ENCODE measurements at regions not wholly inside any gene's neighbourhood (a gene's known extent, or its start where the extent isn't known, plus 50 kb on each side); places are given as distances from the start of the nearest gene placed in this dataset.
"Not testable (repeated sequence)": the region's sequence is repeated elsewhere in the genome, so short reads cannot be mapped to it uniquely, and the experiment has no call there.

DNA sequence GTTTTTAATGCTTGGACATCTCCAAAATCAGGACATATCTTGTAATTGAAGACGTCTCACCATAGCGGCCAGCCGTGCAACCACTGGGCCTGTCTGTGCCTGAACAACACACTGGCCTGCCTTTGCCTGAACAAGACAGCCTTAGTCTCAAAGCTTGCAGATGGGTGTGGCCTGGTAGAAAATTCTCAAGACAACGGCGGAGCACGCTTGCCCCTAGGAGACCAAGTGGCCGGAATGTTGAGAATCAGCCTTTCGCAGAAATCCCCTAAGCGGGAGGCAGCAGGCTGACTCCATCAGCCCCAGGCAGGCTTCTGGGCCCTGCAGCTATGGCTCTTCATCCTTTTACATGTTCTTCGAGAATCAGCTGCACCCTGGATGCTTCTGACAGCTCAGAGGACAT is 98.0 kb upstream of the C1orf174 start:
- ATAC-seq (ENCODE audit: insufficient number of reproducible peaks, low FRiP score, low read depth) (no peak), DNase-seq (ENCODE audit: low spot score) (no peak)
- H3K4me1 ChIP-seq (ENCODE audit: control insufficient read depth in 1 of 2, low read depth in 2 of 2), result no peaks in the 10 kb centered on the region
- H3K27me3 ChIP-seq (replicated peaks; ENCODE audit: insufficient read depth), result no peaks in the 10 kb centered on the region
- no peaks in the 10 kb centered on the region for H3K36me3 ChIP-seq
- no peak overlapping the region for H3K4me3 ChIP-seq
- no peak overlapping the region for H3K27ac ChIP-seq
- H3K9me3 ChIP-seq, result no peaks in the 10 kb centered on the region
- TF ChIP-seq, protein P1, sequence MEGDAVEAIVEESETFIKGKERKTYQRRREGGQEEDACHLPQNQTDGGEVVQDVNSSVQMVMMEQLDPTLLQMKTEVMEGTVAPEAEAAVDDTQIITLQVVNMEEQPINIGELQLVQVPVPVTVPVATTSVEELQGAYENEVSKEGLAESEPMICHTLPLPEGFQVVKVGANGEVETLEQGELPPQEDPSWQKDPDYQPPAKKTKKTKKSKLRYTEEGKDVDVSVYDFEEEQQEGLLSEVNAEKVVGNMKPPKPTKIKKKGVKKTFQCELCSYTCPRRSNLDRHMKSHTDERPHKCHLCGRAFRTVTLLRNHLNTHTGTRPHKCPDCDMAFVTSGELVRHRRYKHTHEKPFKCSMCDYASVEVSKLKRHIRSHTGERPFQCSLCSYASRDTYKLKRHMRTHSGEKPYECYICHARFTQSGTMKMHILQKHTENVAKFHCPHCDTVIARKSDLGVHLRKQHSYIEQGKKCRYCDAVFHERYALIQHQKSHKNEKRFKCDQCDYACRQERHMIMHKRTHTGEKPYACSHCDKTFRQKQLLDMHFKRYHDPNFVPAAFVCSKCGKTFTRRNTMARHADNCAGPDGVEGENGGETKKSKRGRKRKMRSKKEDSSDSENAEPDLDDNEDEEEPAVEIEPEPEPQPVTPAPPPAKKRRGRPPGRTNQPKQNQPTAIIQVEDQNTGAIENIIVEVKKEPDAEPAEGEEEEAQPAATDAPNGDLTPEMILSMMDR (IDR thresholded peaks at IDR 0.05), result no peak

DNA sequence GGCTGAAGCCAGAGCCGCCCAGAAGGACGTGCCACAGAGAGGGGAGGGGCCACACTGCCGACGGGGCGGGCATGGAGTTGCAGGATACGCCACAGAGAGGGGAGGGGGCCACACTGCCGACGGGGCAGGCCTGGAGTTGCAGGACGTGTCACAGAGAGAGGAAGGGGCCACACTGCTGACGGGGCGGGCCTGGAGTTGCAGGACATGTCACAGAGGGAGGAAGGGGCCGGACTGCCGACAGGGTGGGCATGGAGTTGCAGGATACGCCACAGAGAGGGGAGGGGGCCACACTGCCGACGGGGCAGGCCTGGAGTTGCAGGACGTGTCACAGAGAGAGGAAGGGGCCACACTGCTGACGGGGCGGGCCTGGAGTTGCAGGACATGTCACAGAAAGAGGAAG is 99.4 kb upstream of the C1orf174 start:
- not testable (repeated sequence) for H3K27me3 ChIP-seq (replicated peaks; ENCODE audit: insufficient read depth); H3K4me3 ChIP-seq; ATAC-seq (ENCODE audit: insufficient number of reproducible peaks, low FRiP score, low read depth); H3K4me1 ChIP-seq (ENCODE audit: control insufficient read depth in 1 of 2, low read depth in 2 of 2); H3K27ac ChIP-seq; H3K36me3 ChIP-seq; H3K9me3 ChIP-seq; DNase-seq (ENCODE audit: low spot score)

DNA sequence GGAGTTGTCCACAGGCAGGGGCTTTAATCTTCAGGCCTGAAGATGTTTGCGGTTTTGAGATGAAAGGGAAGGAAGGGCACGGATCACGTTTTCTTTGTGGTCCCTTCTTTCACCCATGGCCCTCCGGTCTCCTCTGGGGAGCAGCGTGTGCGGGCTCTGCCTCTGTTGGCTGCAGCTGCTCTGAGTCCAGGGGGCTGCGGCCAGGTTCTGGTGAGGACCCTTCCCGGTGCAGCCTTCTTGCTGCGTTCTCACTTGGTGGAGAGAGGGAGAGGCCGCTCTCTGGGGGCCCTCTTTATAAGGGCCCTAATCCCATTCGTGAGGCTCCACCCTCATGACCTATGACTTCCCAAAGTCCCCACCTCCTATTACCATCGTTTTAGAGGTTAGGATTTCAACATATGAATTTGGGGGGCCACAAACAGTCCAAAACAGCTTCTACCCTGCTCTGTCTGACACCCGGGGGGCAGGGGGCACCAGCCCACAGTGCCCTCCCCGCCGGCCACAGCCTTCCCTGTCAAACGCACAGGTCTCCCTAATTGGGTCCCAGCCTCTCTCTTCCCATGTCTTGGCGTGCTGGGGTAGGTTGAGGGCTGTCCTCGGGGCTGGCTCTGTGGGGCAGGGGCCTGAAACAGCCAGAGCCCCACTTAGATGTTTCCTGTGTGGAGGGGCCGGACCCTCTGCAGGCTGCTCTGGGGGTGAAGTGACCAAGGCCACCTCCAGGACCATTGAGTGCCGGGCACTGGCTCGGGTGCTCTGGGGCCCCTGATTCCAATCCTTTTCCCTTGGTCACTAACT is 100.1 kb upstream of the C1orf174 start:
- H3K4me1 ChIP-seq (ENCODE audit: control insufficient read depth in 1 of 2, low read depth in 2 of 2), result no peaks in the 10 kb centered on the region
- H3K27me3 ChIP-seq (replicated peaks; ENCODE audit: insufficient read depth), result no peaks in the 10 kb centered on the region
- no peak overlapping the region for H3K27ac ChIP-seq
- H3K9me3 ChIP-seq, result no peaks in the 10 kb centered on the region
- H3K4me3 ChIP-seq, result no peak overlapping the region
- DNase-seq (ENCODE audit: low spot score), result no peak
- H3K36me3 ChIP-seq, result no peaks in the 10 kb centered on the region
- no peak for ATAC-seq (ENCODE audit: insufficient number of reproducible peaks, low FRiP score, low read depth)
- TF ChIP-seq, protein P1 (IDR thresholded peaks at IDR 0.05), result no peak

DNA sequence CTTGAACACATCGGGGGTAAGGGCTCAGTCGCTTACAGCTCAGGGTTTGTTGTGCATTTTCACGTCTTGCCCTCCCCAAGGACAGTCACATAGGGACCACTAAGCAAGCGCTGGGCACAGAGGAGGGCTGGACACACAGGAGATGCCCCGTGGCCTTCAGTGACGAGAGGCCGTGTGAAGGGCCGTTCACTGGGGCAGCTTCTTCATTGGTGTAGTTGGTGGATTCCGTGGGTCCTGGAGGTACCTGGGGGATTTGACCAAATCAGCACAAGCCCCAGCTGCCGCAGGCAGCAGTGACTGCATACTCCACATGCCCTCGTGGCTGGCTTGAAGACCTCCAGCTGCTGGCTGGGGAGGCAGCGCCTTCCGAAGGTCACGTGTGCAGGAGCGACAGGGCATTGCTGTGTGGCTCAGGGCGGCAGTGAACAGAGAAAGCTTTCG is 100.8 kb upstream of the C1orf174 start:
- Histone ChIP-seq H3K36me3 (no peaks in the 10 kb centered on the region), H3K4me1 (ENCODE audit: control insufficient read depth in 1 of 2, low read depth in 2 of 2) (no peaks in the 10 kb centered on the region), H3K27ac (no peak overlapping the region), H3K9me3 (no peaks in the 10 kb centered on the region), H3K4me3 (no peak overlapping the region), H3K27me3 (replicated peaks; ENCODE audit: insufficient read depth) (no peaks in the 10 kb centered on the region)
- ATAC-seq (ENCODE audit: insufficient number of reproducible peaks, low FRiP score, low read depth) (no peak), DNase-seq (ENCODE audit: low spot score) (no peak)
- TF ChIP-seq, protein P1 (IDR thresholded peaks at IDR 0.05), result no peak

DNA sequence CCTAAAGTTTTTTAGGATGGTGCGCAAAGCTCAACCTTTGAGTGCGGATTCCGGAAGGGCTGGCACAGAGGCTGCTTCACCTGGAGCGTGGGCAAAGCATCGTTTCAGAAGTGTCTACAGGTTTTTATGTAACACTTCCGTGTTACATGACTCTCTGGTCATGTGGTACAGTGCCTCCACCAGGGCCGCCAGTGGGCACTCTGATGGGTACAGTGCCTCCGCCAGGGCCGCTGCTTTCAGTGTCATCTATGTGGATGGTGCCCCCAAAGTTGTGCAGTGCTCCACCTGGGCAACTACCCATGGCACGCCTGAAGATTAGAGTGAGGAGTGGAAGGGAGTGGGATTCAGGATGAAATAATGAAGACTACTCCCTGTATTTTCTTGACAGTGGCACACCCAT is 101.4 kb upstream of the C1orf174 start:
- H3K4me3 ChIP-seq, result no peak overlapping the region
- H3K4me1 ChIP-seq (ENCODE audit: control insufficient read depth in 1 of 2, low read depth in 2 of 2), result no peaks in the 10 kb centered on the region
- no peaks in the 10 kb centered on the region for H3K27me3 ChIP-seq (replicated peaks; ENCODE audit: insufficient read depth)
- TF ChIP-seq, protein P1 (IDR thresholded peaks at IDR 0.05), result no peak
- no peaks in the 10 kb centered on the region for H3K9me3 ChIP-seq
- no peak for DNase-seq (ENCODE audit: low spot score)
- ATAC-seq (ENCODE audit: insufficient number of reproducible peaks, low FRiP score, low read depth), result no peak
- H3K27ac ChIP-seq, result no peak overlapping the region
- H3K36me3 ChIP-seq, result no peaks in the 10 kb centered on the region
